ENCODE measurements at regions not wholly inside any gene's neighbourhood (a gene's known extent, or its start where the extent isn't known, plus 50 kb on each side); places are given as distances from the start of the nearest gene placed in this dataset.

GRCh38 chr10:32156031-32156495 is 99.8 kb upstream of the KIF5B start:
- TF ChIP-seq, protein P1, sequence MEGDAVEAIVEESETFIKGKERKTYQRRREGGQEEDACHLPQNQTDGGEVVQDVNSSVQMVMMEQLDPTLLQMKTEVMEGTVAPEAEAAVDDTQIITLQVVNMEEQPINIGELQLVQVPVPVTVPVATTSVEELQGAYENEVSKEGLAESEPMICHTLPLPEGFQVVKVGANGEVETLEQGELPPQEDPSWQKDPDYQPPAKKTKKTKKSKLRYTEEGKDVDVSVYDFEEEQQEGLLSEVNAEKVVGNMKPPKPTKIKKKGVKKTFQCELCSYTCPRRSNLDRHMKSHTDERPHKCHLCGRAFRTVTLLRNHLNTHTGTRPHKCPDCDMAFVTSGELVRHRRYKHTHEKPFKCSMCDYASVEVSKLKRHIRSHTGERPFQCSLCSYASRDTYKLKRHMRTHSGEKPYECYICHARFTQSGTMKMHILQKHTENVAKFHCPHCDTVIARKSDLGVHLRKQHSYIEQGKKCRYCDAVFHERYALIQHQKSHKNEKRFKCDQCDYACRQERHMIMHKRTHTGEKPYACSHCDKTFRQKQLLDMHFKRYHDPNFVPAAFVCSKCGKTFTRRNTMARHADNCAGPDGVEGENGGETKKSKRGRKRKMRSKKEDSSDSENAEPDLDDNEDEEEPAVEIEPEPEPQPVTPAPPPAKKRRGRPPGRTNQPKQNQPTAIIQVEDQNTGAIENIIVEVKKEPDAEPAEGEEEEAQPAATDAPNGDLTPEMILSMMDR (IDR thresholded peaks at IDR 0.05; ENCODE audit: borderline replicate concordance, insufficient read depth, low read depth, low read length) = no peak
- no peak overlapping the region for H3K4me3 ChIP-seq (ENCODE audit: low read depth, low read length)

- no peak overlapping the region for H3K4me3 ChIP-seq (ENCODE audit: low read depth, low read length)
- TF ChIP-seq, protein P1 (IDR thresholded peaks at IDR 0.05; ENCODE audit: borderline replicate concordance, insufficient read depth, low read depth, low read length) = no peak
Observed at GRCh38 chr10:32155075-32155516, 98.9 kb upstream of the KIF5B start.

GRCh38 chr10:32153931-32154330 is 97.7 kb upstream of the KIF5B start:
- H3K4me3 ChIP-seq (ENCODE audit: low read depth, low read length) = no peak overlapping the region
- TF ChIP-seq, protein P1 (IDR thresholded peaks at IDR 0.05; ENCODE audit: borderline replicate concordance, insufficient read depth, low read depth, low read length) = no peak

DNA sequence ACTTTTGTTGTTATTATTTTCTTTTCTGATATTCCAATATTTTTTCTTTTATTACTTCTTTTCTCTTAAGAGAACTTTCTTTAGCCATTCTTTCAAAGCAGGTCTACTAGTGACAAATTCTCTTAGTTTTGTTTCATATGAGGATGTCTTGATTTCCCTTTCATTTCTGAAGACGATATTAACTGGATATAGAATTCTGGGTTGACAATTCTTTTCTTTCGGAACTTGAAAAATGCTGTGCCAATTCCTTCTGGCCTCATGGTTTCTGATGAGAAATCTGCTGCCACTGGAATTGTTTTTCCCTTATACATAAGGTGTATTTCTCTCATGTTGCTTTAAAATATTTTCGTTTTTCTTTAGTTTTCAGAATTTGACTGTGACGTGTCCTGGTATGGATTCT is 97.0 kb upstream of the KIF5B start:
- TF ChIP-seq, protein P1 (IDR thresholded peaks at IDR 0.05; ENCODE audit: borderline replicate concordance, insufficient read depth, low read depth, low read length) = no peak
- H3K4me3 ChIP-seq (ENCODE audit: low read depth, low read length) = no peak overlapping the region

DNA sequence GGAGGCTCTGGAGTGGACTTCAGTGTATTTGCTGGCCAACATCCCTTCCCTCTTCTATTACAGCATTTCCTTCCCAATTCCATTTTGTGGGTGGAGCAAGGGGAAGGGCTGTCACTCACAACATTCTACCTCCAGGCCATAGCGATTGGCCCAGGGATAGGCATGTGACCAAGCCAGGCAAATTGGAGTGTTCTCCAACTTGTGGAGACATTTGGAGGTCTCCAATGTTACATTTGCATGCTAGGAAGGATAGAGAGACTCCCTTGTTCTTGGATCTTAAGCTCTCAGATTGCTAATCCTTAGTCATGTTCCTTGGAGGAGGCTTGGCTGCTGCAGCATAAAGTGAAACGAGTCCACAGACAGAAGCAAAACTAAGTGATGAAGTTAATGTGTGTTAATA is 95.6 kb upstream of the KIF5B start:
- TF ChIP-seq, protein P1 (IDR thresholded peaks at IDR 0.05; ENCODE audit: borderline replicate concordance, insufficient read depth, low read depth, low read length) = no peak
- H3K4me3 ChIP-seq (ENCODE audit: low read depth, low read length) = no peak overlapping the region

DNA sequence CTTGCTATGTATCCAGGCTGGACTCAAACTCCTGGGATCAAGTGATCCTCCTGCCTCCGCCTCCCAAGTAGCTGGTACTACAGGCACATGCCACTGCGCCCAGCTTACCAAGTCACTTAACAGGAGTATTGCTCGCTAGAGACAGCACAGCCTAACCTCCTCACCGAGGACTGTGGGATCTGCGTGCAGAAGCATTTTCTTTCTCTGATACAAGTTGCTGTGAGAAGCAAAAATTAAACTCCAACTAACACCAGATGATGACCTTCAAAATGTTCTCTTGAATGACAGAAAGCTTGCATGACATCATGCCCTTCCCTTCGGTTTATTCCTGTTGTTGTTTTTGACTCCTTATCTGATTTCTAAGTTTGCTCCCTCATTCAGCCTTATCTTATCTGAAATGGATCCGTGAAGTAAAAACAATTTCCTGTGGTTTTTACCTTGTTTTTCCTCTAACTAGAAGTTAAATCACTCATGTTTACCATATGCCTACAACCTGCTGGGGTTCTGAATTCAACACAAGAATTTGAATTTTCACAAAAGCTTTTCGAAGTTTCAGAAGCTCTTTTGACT is 94.4 kb upstream of the KIF5B start:
- TF ChIP-seq, protein P1 (IDR thresholded peaks at IDR 0.05; ENCODE audit: borderline replicate concordance, insufficient read depth, low read depth, low read length) = no peak
- no peak overlapping the region for H3K4me3 ChIP-seq (ENCODE audit: low read depth, low read length)

DNA sequence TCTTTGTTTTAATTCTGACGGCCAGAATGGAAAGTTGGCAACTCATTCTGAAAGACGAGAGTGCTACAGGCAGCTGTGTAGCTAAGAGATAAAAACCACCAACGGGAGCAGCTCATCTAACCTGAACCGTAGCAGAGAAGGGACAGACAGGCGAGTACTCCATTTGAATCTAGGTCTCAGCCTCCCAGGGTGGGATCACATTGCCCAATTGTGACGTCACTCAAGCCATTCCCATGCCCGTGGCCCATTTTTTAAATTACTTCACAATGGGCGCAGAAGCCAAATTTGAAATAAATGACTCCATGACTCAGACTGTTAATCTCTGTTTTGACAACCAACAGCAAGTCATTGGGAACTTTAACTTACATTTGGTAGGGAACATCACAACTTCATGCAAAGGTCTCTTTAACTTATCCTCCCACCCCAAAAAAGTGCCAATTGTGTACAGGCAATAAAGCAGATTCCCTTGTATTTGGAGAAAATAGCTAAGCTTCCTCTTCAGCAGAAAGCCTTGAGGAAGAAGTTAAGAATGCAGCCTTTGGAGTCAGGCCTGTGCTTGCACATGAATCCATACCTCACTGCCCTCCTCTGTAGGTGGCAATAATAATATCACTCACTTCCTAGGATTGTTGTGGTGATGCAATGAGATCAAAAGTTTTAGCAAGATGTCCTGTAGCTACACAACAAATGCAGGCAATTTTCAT is 93.2 kb upstream of the KIF5B start:
- H3K4me3 ChIP-seq (ENCODE audit: low read depth, low read length) = no peak overlapping the region
- TF ChIP-seq, protein P1 (IDR thresholded peaks at IDR 0.05; ENCODE audit: borderline replicate concordance, insufficient read depth, low read depth, low read length) = no peak

Measured in GM12875 (cell line).